HL-60 (cell line): ENCODE measurements at regions not wholly inside any gene's neighbourhood (a gene's known extent, or its start where the extent isn't known, plus 50 kb on each side); places are given as distances from the start of the nearest gene placed in this dataset.

ENCODE experiments used
- GABPA ChIP-seq: IDR thresholded peaks from 2 replicates; pipeline ENCODE4 v1.6.1; 2012; ENCODE audit warnings: low read depth
- TF ChIP-seq, protein P1 (sequence below): IDR thresholded peaks from one replicate; pipeline ENCODE4 v1.5.1; 2011; ENCODE audit warnings: low read length, control low read depth, inconsistent platforms; ENCODE audit not compliant: insufficient read depth
- TF ChIP-seq, protein P2 (sequence below): IDR thresholded peaks from 2 replicates; pipeline ENCODE4 v1.6.1; 2012; ENCODE audit warnings: low read depth; ENCODE audit not compliant: insufficient replicate concordance

DNA sequence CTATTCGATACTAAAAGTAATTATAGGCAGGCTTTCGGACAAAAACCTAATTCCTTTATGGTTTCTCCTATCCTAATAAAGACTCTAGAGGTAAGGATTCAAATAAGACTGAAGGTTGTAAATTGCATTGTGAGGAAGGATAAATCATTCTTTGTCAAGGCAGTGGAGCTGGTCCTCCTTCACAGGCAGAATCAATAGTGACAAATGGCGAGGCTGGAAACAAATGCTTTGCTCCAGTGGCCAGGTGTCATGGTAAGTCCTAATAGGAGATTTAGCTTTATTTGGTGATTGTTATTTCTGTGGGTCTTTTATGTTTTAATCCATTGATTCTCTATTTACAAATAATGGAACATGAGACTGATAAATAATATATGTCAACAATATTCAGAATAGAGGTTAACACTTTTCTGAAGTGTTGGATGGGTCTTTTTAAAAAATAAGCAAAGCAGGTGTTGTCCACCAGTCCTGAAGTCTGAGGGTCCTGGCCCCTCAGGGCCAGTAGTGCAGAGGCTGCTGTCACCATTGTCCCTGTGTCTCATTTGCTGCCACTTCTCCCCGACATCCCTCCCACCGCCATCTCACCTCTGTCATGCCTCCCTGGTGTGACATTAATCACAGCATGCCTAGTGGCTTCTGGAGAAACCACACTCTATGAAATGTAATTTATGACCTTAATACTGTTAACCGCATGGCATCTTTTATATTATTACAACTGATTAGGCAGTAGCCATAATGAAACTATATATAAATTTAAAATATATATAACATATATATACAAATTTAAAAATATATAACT, 120.9 kb upstream of the MAGI3 start:
- TF ChIP-seq, protein P1, sequence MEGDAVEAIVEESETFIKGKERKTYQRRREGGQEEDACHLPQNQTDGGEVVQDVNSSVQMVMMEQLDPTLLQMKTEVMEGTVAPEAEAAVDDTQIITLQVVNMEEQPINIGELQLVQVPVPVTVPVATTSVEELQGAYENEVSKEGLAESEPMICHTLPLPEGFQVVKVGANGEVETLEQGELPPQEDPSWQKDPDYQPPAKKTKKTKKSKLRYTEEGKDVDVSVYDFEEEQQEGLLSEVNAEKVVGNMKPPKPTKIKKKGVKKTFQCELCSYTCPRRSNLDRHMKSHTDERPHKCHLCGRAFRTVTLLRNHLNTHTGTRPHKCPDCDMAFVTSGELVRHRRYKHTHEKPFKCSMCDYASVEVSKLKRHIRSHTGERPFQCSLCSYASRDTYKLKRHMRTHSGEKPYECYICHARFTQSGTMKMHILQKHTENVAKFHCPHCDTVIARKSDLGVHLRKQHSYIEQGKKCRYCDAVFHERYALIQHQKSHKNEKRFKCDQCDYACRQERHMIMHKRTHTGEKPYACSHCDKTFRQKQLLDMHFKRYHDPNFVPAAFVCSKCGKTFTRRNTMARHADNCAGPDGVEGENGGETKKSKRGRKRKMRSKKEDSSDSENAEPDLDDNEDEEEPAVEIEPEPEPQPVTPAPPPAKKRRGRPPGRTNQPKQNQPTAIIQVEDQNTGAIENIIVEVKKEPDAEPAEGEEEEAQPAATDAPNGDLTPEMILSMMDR = no peak
- TF ChIP-seq, protein P2, sequence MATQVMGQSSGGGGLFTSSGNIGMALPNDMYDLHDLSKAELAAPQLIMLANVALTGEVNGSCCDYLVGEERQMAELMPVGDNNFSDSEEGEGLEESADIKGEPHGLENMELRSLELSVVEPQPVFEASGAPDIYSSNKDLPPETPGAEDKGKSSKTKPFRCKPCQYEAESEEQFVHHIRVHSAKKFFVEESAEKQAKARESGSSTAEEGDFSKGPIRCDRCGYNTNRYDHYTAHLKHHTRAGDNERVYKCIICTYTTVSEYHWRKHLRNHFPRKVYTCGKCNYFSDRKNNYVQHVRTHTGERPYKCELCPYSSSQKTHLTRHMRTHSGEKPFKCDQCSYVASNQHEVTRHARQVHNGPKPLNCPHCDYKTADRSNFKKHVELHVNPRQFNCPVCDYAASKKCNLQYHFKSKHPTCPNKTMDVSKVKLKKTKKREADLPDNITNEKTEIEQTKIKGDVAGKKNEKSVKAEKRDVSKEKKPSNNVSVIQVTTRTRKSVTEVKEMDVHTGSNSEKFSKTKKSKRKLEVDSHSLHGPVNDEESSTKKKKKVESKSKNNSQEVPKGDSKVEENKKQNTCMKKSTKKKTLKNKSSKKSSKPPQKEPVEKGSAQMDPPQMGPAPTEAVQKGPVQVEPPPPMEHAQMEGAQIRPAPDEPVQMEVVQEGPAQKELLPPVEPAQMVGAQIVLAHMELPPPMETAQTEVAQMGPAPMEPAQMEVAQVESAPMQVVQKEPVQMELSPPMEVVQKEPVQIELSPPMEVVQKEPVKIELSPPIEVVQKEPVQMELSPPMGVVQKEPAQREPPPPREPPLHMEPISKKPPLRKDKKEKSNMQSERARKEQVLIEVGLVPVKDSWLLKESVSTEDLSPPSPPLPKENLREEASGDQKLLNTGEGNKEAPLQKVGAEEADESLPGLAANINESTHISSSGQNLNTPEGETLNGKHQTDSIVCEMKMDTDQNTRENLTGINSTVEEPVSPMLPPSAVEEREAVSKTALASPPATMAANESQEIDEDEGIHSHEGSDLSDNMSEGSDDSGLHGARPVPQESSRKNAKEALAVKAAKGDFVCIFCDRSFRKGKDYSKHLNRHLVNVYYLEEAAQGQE = no peak
- no peak for TF ChIP-seq GABPA
